COR-L47 (cell line): ENCODE measurements at regions not wholly inside any gene's neighbourhood (a gene's known extent, or its start where the extent isn't known, plus 50 kb on each side); places are given as distances from the start of the nearest gene placed in this dataset.

ENCODE experiments used
- DNase-seq: peaks from one replicate; lab custom pipeline; 2025; lab: John Stamatoyannopoulos, UW

- no peak for DNase-seq
Measured at GRCh38 chrX:94041881-94042280, 367.9 kb downstream of the FAM133A start.

DNA sequence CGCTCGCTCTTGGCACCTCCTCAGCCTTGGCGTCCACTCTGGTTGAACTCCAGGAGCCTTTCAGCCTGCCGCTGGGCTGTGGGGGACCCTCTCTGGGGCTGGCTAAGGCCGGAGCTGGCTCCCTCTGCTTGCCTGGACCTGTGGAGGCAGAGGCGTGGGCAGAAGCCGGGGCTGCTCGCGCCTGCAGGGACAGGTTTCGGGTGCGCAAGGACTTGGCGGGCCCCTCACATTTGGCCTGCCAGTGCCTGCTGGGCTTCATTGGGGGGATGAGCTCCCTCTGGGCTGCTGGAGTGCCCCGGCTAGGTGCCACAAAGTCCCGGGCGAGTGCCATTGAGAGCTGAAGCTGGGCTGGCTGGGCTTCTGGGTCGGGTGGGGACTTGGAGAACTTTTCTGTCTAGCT lies 371.7 kb downstream of the FAM133A start:
- no peak for DNase-seq

GRCh38 chrX:94051926-94052325 lies 377.9 kb downstream of the FAM133A start:
- DNase-seq, result no peak

DNA sequence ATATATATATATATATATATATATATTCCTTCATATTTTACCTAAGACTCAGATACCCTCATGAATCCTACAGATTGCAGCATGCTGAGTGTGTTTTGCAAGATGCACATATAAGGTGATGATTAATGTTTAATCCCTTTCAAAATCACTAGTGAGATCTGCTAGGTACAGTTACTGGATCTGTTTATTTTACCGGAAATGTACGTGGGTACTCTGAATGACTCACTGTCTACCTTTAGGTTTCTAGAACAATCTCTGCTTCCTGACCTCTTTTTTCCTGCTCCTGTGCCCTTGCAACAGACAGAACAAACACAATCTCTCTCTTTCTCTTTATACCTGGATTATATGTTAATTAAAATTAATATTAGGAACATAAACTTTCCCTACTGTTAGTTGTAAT lies 379.6 kb downstream of the FAM133A start:
- no peak for DNase-seq

DNA sequence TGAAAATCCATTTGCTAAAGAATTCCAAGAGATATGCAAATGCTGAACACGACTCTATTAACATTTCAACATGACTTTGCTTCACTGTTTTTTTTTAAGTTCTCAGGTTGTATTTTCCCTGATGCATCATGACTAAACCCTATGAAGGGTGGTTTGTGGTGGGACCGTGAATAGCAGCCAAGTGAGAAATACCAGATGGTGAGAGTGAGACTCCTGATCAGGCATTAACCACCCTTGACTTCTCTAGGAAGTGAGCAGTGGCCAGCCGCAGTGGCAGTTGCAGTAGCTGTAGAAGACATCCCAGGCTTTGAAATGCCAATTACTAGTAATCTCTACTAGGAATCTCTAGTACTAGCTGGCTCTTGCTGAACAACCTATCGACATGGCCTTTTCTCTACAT lies 383.4 kb downstream of the FAM133A start:
- no peak for DNase-seq

DNA sequence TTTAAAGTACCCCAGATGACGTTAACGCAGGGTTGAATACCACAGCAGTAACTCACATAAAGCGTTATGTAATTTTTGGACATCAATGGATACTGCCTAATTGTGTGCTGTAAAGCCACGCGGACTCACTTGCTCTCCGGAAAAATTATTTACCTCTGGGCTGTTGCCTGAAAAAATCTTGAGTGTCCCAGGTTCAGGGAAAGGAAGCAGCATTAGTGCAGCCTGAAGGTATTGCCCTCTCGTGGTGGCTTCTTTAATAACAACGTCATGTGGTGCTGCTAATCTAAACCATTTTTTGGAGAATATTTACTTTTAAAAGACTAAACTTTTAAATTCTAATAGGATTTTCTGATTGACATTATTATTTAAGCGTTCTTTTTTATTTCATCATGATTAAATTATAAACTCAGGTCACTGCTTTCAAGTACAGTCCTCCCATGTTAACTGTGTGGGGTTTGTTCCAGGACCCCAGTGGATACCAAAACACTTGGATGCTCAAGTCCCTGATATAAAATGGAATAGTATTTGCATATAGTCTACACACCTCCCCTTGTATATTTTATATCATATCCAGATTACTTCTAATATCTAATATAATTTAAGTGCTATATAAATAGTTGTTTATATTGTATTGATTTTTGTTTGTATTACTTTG lies 384.8 kb downstream of the FAM133A start:
- DNase-seq, result no peak

DNA sequence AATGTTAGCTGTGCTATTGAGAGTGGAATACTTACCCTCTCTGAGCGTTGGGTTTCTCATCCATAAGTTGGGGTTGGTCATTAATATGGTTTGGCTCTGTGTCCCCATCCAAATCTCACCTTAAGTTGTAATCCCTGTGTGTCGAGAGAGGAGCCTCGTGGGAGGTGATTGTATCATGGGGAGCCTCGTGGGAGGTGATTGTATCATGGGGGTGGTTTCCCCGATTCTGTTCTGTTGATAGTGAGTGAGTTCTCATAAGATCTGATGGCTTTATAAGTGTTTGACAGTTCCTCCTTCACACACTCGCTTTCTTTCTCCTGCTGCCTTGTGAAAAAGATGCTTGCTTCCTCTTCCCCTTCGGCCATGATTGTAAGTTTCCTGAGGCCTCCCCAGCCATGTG lies 391.1 kb downstream of the FAM133A start:
- DNase-seq, result no peak

DNA sequence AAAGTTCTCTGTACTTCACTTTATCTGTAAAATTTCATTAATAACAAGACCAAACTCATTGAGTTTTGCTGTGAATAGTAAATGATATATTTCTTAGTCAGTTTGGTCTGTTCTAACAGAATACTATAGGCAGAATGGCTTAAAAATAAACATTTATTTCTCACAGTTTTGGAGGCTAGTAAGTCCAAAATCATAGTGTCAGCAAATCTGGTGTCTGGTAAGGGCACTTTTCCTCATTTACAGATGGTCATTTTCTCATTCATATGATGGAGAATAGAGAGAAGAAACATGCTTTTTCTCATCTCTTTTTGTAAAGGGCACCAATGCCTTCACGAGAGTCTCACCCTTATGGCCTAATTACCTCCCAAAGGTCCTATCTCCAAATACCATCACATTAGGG lies 415.1 kb downstream of the FAM133A start:
- no peak for DNase-seq

GRCh38 chrX:94097868-94098267 lies 423.9 kb downstream of the FAM133A start:
- no peak for DNase-seq

- no peak for DNase-seq
Measured at GRCh38 chrX:94107981-94108380, 434.0 kb downstream of the FAM133A start.

- DNase-seq, result no peak
Measured at GRCh38 chrX:94114362-94114761, 440.4 kb downstream of the FAM133A start.

DNA sequence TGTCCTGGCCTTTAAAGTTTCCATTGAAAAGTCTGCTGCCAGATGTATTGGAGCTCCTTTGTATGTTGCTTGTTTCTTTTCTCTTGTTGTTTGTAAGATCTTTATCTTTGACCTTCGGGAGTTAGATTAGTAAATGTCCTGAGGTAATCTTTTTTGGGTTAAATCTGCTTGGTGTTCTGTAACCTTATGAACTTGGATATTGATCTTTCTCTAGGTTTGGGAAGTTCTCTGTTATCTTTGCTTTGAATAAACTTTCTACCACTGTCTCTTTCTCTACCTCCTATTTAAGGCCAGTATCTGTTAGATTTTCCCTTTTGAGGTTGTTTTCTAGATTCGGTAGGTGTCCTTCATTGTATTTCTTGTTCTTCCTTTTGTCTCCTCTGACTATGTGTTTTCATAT lies 447.8 kb downstream of the FAM133A start:
- DNase-seq, result no peak

DNA sequence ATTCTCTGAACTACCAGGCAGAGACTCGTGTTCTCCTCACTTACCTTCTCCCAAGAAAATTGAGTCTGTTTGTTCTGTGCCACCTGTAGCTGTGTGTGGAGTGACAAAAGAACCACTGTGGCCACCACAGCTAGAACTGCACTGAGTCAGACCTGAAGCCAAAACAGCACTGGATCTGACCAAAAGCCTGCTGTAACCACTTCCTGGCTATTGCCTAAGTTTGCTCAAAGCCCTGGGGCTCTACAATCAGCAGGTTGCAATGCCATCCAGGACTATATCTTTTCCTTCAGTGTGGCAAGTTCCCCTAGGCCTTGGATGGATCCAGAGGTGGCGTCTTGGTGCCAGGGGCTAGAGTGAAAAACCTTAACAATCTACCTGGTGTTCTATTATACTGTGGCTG lies 449.1 kb downstream of the FAM133A start:
- no peak for DNase-seq

DNA sequence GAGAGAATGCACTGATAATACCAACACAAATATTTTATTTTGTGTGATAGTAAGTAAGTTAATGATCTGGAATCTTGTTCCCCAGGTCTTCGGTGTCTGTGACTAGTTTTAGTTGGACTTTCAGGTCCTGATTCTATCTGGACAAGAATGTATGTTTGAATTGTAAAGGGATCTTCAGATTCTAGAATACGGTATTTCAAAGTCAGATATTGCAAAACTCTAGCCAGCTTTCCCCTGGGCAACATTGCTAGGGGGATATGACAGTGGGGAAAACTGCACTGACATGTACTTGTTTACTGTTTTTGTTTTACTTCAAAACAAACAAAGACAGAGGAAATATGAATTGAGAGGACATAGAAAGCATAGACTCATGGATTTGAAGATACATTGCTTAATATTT lies 489.0 kb downstream of the FAM133A start:
- DNase-seq, result no peak

- no peak for DNase-seq
Measured at GRCh38 chrX:94178145-94178788, 504.3 kb downstream of the FAM133A start.

GRCh38 chrX:94204524-94204923 lies 530.5 kb downstream of the FAM133A start:
- DNase-seq, result no peak

DNA sequence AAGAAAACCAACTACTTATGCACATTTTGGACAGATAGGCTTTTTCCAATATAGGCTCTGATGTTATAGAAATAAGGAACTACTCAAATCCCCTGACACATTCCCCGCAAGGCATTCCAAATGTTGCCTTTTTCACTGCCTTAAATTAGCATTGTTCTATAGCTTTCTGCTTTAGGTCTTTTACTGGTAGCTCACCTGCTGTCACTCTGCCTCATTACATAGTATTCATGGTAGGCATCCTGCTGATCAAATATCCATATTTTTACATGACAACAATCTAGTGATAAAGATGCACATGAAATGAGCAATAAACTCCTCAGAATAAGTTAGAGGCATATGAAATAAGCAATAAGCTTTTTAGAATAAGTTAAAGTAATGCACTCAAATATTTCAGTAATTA lies 542.7 kb downstream of the FAM133A start:
- DNase-seq, result no peak

- DNase-seq, result no peak
Measured at GRCh38 chrX:94252211-94252610, 578.2 kb downstream of the FAM133A start.

GRCh38 chrX:94256396-94256795 lies 582.4 kb downstream of the FAM133A start:
- no peak for DNase-seq

DNA sequence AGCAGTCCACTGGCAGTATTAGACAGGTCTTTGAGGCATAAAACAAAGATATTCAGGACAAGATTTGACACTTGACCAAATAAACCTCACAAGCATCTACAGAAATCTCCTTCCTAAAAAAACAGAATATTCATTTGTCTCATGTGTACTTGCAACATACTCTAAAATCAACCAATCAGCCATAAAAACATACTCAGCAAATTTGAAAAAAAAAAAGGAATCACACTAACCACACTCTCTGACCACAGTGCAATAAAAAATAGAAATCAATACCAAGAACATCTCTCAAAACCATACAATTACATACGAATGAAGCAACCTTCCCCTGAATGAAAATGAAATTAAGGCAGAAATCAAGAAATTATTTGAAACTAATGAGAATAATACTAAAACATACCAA lies 591.3 kb downstream of the FAM133A start:
- DNase-seq, result no peak

DNA sequence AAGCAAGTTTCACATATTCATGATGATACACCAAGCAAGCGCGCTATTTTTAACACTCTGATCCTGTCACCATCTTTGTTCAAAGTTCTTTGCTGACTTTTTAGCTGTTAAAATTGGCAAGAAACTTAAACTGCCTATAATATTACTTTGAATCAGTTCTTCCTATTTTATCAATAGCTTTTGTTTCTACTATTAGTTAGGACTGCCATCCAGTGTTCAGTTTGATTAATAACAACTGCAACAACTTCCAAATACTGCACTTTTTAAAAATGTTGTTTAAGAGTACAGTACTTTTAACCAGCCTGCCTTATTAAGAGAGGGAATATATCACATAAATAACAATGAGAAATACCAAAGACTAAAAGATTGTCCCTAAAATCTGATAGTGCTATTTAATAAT lies 614.3 kb downstream of the FAM133A start:
- no peak for DNase-seq

DNA sequence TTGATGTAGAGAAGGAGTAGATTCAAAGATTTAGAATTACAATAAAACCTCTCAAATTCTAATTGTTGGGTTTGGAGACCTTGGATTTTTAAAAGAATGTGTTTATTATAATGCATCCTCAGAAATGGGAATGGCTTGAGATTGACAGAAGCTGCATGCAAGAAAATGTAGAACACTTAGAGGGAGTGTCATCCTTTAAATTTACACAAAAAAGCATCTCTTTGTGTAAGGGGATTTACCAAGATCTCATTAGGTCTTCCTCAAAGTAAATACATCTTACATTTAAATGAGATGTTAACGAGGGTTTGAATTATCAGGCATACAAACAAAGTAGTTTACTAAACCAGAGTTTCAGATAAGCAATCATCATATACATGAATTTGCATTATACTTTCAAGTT lies 615.0 kb downstream of the FAM133A start:
- DNase-seq, result no peak

- no peak for DNase-seq
Measured at GRCh38 chrX:94302446-94302845, 628.4 kb downstream of the FAM133A start.

GRCh38 chrX:94329182-94329581 lies 655.2 kb downstream of the FAM133A start:
- no peak for DNase-seq
